Osteocyte (in vitro differentiated cells): ENCODE measurements at regions not wholly inside any gene's neighbourhood (a gene's known extent, or its start where the extent isn't known, plus 50 kb on each side); places are given as distances from the start of the nearest gene placed in this dataset.

Source experiments
- DNase-seq: peaks from one replicate; pipeline ENCODE4 v3.0.0; 2021; ENCODE audit warnings: mixed read lengths; ENCODE audit not compliant: unreplicated experiment; ENCODE audit errors: extremely low spot score
- H3K27ac Mint-ChIP-seq: one replicate; pipeline ENCODE4 v1.8.0; 2021; ENCODE audit warnings: mild to moderate bottlenecking, mixed read lengths; ENCODE audit not compliant: unreplicated experiment
- H3K27me3 Mint-ChIP-seq: one replicate; pipeline ENCODE4 v1.8.0; 2021; ENCODE audit warnings: mixed read lengths; ENCODE audit not compliant: unreplicated experiment
- H3K36me3 Mint-ChIP-seq: one replicate; pipeline ENCODE4 v1.8.0; 2021; ENCODE audit warnings: mixed read lengths; ENCODE audit not compliant: unreplicated experiment
- H3K4me1 Mint-ChIP-seq: one replicate; pipeline ENCODE4 v1.8.0; 2021; ENCODE audit warnings: mixed read lengths; ENCODE audit not compliant: unreplicated experiment
- H3K4me3 Mint-ChIP-seq: one replicate; pipeline ENCODE4 v1.8.0; 2021; ENCODE audit warnings: mild to moderate bottlenecking, moderate library complexity, mixed read lengths; ENCODE audit not compliant: unreplicated experiment
- H3K9me3 Mint-ChIP-seq: one replicate; pipeline ENCODE4 v1.8.0; 2021; ENCODE audit warnings: mixed read lengths; ENCODE audit not compliant: unreplicated experiment
- CTCF ChIP-seq: fragments of 200-600 bp; sonication (generic); IDR thresholded peaks from 2 replicates; pipeline ENCODE4 v1.5.0; 2021; ENCODE audit warnings: antibody characterized with exemption, mild to moderate bottlenecking, moderate library complexity

DNA sequence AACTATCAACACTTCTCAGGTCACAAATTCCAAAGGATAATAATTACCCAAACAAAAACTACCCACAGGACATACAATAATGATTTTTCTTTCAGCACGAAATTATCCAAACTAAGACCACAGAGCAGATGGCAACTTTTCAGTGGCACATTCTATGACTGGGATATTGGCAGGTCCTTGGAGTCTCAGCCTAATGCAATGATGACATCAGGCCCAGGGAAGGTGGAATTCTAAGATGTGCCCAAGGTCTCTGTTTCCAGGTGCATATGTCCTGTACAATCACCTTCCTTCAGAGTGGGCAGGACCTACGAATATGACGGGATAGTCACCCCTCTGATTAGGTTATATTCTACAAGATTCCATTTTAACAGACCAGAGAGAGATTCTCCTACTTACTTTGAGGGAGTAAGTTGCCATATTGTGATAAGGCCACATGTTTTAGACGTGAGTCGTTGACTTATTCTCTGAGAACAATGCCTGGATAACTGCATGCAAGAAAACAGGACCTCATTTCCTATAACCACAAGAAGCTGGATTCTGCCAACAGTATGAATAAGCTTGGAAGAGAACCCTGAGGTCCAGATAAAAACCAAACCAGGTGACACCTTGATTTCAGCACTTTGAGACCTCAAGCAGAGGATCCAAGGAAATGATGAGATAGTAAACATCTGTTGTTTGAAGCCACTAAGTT lies 69.9 kb downstream of the ZC3H11B start:
- no peaks in the 10 kb centered on the region for H3K36me3 Mint-ChIP-seq
- H3K4me3 Mint-ChIP-seq, result no peak overlapping the region
- no peaks in the 10 kb centered on the region for H3K9me3 Mint-ChIP-seq
- H3K27me3 Mint-ChIP-seq, result no peaks in the 10 kb centered on the region
- TF ChIP-seq CTCF, result no peak
- peaks cover 2% of the 10 kb centered on the region for H3K4me1 Mint-ChIP-seq
- DNase-seq, result no peak
- no peak overlapping the region for H3K27ac Mint-ChIP-seq

DNA sequence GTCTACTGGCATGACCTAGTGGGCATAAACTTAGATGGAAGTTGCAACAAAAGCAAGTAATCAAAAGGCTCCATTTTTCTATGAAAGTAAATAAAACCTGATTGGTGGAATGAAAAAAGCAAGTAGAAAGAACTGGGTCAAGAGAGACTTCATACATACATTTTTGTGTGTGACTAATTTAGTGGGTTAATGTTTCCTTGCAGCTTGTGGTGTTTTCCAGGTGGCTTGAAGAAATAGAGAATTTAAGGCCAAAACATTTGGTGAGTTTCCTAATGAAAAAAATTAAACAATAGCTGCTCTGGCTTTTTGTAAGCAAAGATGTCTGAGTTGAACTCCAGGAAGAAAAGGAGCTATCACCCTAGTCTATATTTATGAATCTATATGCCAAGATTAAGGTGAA lies 71.0 kb downstream of the ZC3H11B start:
- Mint-ChIP-seq H3K9me3 (no peaks in the 10 kb centered on the region), H3K36me3 (no peaks in the 10 kb centered on the region), H3K4me1 (peaks cover 2% of the 10 kb centered on the region), H3K4me3 (no peak overlapping the region), H3K27ac (no peak overlapping the region), H3K27me3 (no peaks in the 10 kb centered on the region)
- no peak for DNase-seq
- TF ChIP-seq CTCF, result no peak

DNA sequence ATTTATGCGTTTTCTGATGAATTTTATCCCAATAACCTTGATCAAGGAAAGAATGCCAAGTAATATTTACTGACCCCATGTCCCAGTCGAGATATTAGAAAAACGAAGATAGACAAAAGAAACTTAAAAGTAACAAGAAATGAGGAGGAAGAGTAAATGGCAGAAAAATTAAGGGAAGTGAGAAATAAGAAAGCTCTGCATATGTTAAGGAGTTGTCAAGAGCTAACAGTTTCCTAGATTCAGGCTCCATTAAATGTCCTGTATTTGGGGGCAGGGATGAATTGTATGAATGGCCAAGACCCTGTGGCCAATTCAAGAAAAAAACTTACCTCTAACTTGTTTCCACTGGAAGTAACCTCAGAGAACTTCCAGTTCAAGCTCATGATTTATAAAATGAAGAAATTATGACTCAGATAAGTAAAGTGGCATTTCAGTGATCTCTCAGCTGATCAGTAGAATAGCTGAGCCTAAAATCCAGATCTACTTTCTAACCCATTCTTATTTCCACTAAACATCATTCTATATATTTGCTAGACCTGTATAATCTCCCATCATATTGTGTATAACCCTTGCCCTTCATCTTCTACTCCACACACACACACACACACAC lies 73.2 kb downstream of the ZC3H11B start:
- no peak for TF ChIP-seq CTCF
- Mint-ChIP-seq H3K9me3 (no peaks in the 10 kb centered on the region), H3K4me3 (no peak overlapping the region), H3K27ac (no peak overlapping the region), H3K4me1 (peaks cover 2% of the 10 kb centered on the region), H3K27me3 (peaks cover under 1% of the 10 kb centered on the region), H3K36me3 (no peaks in the 10 kb centered on the region)
- DNase-seq, result no peak

GRCh38 chr1:219538886-219539285 lies 74.0 kb downstream of the ZC3H11B start:
- Mint-ChIP-seq H3K4me3 (no peak overlapping the region), H3K4me1 (no peaks in the 10 kb centered on the region), H3K27ac (no peak overlapping the region), H3K27me3 (peaks cover 5% of the 10 kb centered on the region), H3K9me3 (no peaks in the 10 kb centered on the region), H3K36me3 (no peaks in the 10 kb centered on the region)
- no peak for TF ChIP-seq CTCF
- no peak for DNase-seq

GRCh38 chr1:219537223-219537631 lies 75.7 kb downstream of the ZC3H11B start:
- no peak for TF ChIP-seq CTCF

More at GRCh38 chr1:219537223-219537631, 75.7 kb downstream of the ZC3H11B start:
- no peaks in the 10 kb centered on the region for H3K9me3 Mint-ChIP-seq
- no peaks in the 10 kb centered on the region for H3K36me3 Mint-ChIP-seq
- H3K27me3 Mint-ChIP-seq, result peaks cover 11% of the 10 kb centered on the region
- no peaks in the 10 kb centered on the region for H3K4me1 Mint-ChIP-seq
- DNase-seq, result no peak
- H3K27ac Mint-ChIP-seq, result no peak overlapping the region
- no peak overlapping the region for H3K4me3 Mint-ChIP-seq
